MM.1S (cell line): ENCODE measurements at regions not wholly inside any gene's neighbourhood (a gene's known extent, or its start where the extent isn't known, plus 50 kb on each side); places are given as distances from the start of the nearest gene placed in this dataset.

Source experiments
- EZH2 ChIP-seq: fragments of 300-600 bp; sonication (generic); optimal IDR thresholded peaks from 2 replicates; pipeline ENCODE3; 2017; ENCODE audit warnings: low read depth, mild to moderate bottlenecking, antibody characterized with exemption, low read length, mixed read lengths
- EZH2phosphoT487 ChIP-seq: fragments of 300-600 bp; sonication (generic); IDR thresholded peaks from 2 replicates; pipeline ENCODE4 v1.6.1; 2018; ENCODE audit warnings: antibody characterized with exemption, low read length
- TF ChIP-seq, protein P1 (sequence below): fragments of 300-600 bp; sonication (generic); IDR thresholded peaks from 2 replicates; pipeline ENCODE4 v1.5.1; 2016; ENCODE audit warnings: antibody characterized with exemption, low read length, mixed read lengths

DNA sequence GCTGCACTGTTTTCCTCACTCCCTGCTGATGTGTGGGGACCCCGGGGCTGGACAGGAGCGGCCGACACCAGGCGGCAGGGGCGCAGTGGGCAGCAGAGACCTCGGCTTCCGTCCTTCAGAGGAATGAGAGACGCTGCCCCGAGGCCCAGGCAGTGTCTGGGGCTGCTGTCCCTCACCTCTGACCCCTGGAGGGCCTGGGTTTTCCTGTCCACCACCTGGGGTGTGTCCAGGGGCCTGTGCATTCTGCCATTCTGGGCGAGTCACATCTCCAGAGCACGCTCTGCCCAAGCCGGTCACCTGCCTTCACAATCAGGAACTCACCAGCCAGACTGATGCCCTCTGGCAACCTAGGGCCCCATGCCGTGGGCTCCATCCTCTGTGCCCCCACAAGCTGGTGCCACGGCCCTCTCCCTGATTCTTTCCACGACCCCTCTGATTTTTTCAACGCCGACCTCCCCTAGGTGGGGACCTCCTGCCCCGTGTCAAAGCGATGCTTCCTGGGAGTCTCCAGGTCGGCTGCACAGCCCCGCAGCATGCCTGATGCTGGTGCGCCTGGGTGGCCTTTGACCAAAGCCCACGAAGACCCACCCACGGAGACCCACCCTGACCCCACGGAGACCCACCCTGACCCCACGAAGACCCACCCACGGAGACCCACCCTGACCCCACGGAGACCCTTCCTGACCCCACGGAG, 53.7 kb upstream of the CFAP46 start:
- TF ChIP-seq, protein P1, sequence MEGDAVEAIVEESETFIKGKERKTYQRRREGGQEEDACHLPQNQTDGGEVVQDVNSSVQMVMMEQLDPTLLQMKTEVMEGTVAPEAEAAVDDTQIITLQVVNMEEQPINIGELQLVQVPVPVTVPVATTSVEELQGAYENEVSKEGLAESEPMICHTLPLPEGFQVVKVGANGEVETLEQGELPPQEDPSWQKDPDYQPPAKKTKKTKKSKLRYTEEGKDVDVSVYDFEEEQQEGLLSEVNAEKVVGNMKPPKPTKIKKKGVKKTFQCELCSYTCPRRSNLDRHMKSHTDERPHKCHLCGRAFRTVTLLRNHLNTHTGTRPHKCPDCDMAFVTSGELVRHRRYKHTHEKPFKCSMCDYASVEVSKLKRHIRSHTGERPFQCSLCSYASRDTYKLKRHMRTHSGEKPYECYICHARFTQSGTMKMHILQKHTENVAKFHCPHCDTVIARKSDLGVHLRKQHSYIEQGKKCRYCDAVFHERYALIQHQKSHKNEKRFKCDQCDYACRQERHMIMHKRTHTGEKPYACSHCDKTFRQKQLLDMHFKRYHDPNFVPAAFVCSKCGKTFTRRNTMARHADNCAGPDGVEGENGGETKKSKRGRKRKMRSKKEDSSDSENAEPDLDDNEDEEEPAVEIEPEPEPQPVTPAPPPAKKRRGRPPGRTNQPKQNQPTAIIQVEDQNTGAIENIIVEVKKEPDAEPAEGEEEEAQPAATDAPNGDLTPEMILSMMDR: no peak
- TF ChIP-seq EZH2 (no peak), EZH2phosphoT487 (no peak)
